Omental fat pad (tissue), 3 donors: ENCODE measurements at regions not wholly inside any gene's neighbourhood (a gene's known extent, or its start where the extent isn't known, plus 50 kb on each side); places are given as distances from the start of the nearest gene placed in this dataset.

Experiments used
- ATAC-seq: fragments of 150-250 bp; one replicate; pipeline ENCODE4 v1.9.1; 2016; ENCODE audit warnings: mild to moderate bottlenecking, moderate library complexity; ENCODE audit not compliant: low FRiP score
- DNase-seq: peaks from one replicate; pipeline ENCODE4 v3.0.0-alpha.2; 2019; ENCODE audit warnings: low spot score
- CTCF ChIP-seq, 3 donors: fragments of 450-650 bp; IDR thresholded peaks; one replicate each; pipeline ENCODE4 v1.5.1; 2016 to 2017; ENCODE audit warnings: antibody characterized with exemption in 3 of 3, mild to moderate bottlenecking in 3 of 3, moderate library complexity in 2 of 3

GRCh38 chr9:13737885-13738284 is 458.4 kb upstream of the MPDZ start:
- DNase-seq = no peak
- TF ChIP-seq CTCF (IDR thresholded peaks at IDR 0.05) = no peak
- ATAC-seq = no peak

- ATAC-seq (no peak), DNase-seq (no peak)
- no peak for TF ChIP-seq CTCF (IDR thresholded peaks at IDR 0.05)
Observed at GRCh38 chr9:13735181-13735580, 455.7 kb upstream of the MPDZ start.

- ATAC-seq (no peak), DNase-seq (no peak)
- TF ChIP-seq CTCF (IDR thresholded peaks at IDR 0.05) = no peak
Observed at GRCh38 chr9:13734601-13735000, 455.1 kb upstream of the MPDZ start.

- TF ChIP-seq CTCF (IDR thresholded peaks at IDR 0.05) = no peak
- DNase-seq (no peak), ATAC-seq (no peak)
Observed at GRCh38 chr9:13732290-13732689, 452.8 kb upstream of the MPDZ start.

GRCh38 chr9:13731637-13732036 is 452.1 kb upstream of the MPDZ start:
- DNase-seq (no peak), ATAC-seq (no peak)
- TF ChIP-seq CTCF (IDR thresholded peaks at IDR 0.05) = no peak

- DNase-seq (no peak), ATAC-seq (no peak)
- TF ChIP-seq CTCF (IDR thresholded peaks at IDR 0.05) = no peak
Observed at GRCh38 chr9:13729955-13730354, 450.5 kb upstream of the MPDZ start.

- ATAC-seq = peak; percentile 76
- no peak for DNase-seq
- TF ChIP-seq CTCF (IDR thresholded peaks at IDR 0.05) = no peak
Observed at GRCh38 chr9:13728917-13729811, 449.7 kb upstream of the MPDZ start.
